GM21786 (cell line): ENCODE measurements at regions not wholly inside any gene's neighbourhood (a gene's known extent, or its start where the extent isn't known, plus 50 kb on each side); places are given as distances from the start of the nearest gene placed in this dataset.

ENCODE experiments used
- ATAC-seq: cut with Tn5 transposase; IDR thresholded peaks from one replicate; pipeline ENCODE4 v1.9.1; 2021; ENCODE audit not compliant: unreplicated experiment

DNA sequence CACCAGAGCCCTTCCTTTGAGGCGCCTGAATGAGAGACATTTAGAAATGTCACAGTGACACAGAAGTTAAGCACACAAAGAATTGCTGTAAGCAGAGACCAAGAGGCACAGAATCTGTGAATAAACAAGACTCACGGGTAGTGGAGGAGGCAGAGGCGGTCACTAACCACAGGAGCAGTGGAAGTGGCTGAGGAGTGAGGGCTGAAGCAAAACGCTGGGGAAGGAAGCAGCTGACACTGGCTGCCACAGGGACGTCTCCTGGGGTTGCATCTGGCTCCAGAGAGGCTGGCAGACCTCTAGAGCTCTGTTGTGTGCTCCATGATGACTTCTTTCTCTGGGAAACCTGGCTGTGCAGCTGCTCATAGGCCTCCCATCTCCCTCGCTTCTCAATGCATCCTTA, 65.0 kb upstream of the SLC2A12 start:
- no peak for ATAC-seq

GRCh38 chr6:134115715-134116074, 63.3 kb upstream of the SLC2A12 start:
- ATAC-seq = no peak

- no peak for ATAC-seq
Observed at GRCh38 chr6:134114918-134115714, 62.7 kb upstream of the SLC2A12 start.

- ATAC-seq = no peak
Observed at GRCh38 chr6:134114489-134114888, 62.1 kb upstream of the SLC2A12 start.

- ATAC-seq = no peak
Observed at GRCh38 chr6:134111726-134112125, 59.3 kb upstream of the SLC2A12 start.

GRCh38 chr6:134111062-134111677, 58.7 kb upstream of the SLC2A12 start:
- peak; percentile 77 for ATAC-seq

DNA sequence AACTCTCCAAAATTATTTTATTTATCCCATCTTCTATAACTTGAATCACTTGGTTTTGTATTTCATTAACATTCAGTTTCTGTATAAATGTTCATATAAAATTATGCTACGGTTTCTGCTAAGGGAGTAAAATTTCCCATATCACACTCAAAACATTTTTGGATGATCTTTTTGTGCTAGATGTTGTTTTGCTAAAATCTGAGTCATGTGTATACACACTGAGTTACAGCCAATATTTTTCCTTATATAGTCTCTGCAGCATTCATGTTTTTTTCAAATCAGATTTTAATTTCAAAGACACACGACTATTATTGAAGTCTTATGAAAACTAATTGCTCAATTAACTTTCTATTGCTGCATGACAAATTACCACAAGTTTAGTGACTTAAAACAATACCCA, 54.3 kb upstream of the SLC2A12 start:
- ATAC-seq = no peak

GRCh38 chr6:134105940-134106339, 53.5 kb upstream of the SLC2A12 start:
- no peak for ATAC-seq

DNA sequence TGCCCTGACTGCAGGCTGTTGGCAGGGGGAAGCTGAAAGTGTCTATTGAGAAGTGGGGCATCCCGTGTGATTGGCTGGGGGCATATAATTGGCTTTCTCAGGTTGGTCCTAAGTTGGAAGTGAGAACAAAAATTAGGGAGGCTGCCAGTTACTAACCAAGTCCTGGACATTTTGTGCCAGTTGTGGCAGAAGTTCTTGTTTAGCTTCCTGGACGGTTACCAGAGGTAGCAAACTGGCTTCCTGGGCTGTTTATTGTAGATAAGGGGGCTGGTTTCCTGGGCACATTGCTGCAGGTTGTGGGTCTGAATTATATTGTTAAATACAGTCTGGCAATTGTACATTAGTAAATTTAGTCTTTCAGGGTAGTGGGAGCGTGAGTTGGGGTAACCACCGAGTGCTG, 50.6 kb upstream of the SLC2A12 start:
- ATAC-seq = no peak
